ENCODE measurements at regions not wholly inside any gene's neighbourhood (a gene's known extent, or its start where the extent isn't known, plus 50 kb on each side); places are given as distances from the start of the nearest gene placed in this dataset.

- Histone ChIP-seq H3K36me3 (ENCODE audit: insufficient read depth in 1 of 2, low read depth in 1 of 2) (no peaks in the 10 kb centered on the region), H3K4me1 (no peaks in the 10 kb centered on the region), H3K9me3 (no peaks in the 10 kb centered on the region), H3K4me3 (no peak overlapping the region), H3K27me3 (ENCODE audit: insufficient read depth in 3 of 3, low read length in 2 of 3) (peaks cover 0 to 2% (median 0%) of the 10 kb centered on the region in 3 donors), H3K27ac (no peak overlapping the region)
- DNase-seq = no peak
- intact Hi-C loops (cut with DNase I) = no loop called here
- no peak for TF ChIP-seq CTCF (IDR thresholded peaks at IDR 0.05)
- ATAC-seq = no peak
Observed at GRCh38 chr20:47999166-47999565, 213.9 kb upstream of the SULF2 start.

GRCh38 chr20:47998736-47999135 lies 213.5 kb upstream of the SULF2 start:
- no peaks in the 10 kb centered on the region for H3K4me1 ChIP-seq
- DNase-seq (no peak), ATAC-seq (no peak)
- intact Hi-C loops (cut with DNase I) = no loop called here
- no peaks in the 10 kb centered on the region for H3K9me3 ChIP-seq
- no peaks in the 10 kb centered on the region for H3K36me3 ChIP-seq (ENCODE audit: insufficient read depth in 1 of 2, low read depth in 1 of 2)
- no peak overlapping the region for H3K27ac ChIP-seq
- H3K4me3 ChIP-seq = no peak overlapping the region
- WGBS, 3 donors = 77 to 85% (median 81%) methylated on average over 5 of the region's 5 CpGs
- peaks cover 0 to 2% (median 0%) of the 10 kb centered on the region in 3 donors for H3K27me3 ChIP-seq (ENCODE audit: insufficient read depth in 3 of 3, low read length in 2 of 3)
- TF ChIP-seq CTCF (IDR thresholded peaks at IDR 0.05) = no peak

- ATAC-seq (no peak), DNase-seq (no peak)
- no peak overlapping the region for H3K27ac ChIP-seq
- H3K4me1 ChIP-seq = no peaks in the 10 kb centered on the region
- H3K4me3 ChIP-seq = no peak overlapping the region
- intact Hi-C loops (cut with DNase I) = no loop called here
- H3K27me3 ChIP-seq (ENCODE audit: insufficient read depth in 3 of 3, low read length in 2 of 3) = peaks cover 0 to 2% (median 0%) of the 10 kb centered on the region in 3 donors
- no peak for TF ChIP-seq CTCF (IDR thresholded peaks at IDR 0.05)
- WGBS, 3 donors = 64 to 70% (median 69%) methylated on average over 6 of the region's 6 CpGs
- H3K36me3 ChIP-seq (ENCODE audit: insufficient read depth in 1 of 2, low read depth in 1 of 2) = no peaks in the 10 kb centered on the region
- H3K9me3 ChIP-seq = peaks cover 4% of the 10 kb centered on the region
Observed at GRCh38 chr20:47995661-47996060, 210.4 kb upstream of the SULF2 start.

DNA sequence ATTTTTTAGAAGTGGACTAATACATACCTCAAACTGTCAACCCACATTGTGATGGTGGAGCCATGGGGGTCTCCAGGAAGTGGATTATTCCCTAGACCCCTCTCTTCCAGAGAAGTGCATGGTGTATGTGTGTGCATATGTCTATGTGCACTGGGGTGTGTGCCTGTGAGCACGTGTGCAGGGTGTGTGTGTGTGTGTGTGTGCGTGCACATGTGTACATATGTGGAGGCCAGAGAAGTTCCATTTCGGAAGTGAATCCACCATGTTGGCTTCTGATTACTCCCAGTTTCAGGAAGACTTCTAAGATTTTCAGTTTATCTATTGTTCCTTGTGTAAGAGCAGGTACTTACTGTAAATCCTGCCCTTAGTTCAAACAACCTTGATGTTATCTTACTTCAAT lies 208.5 kb upstream of the SULF2 start:
- Histone ChIP-seq H3K4me3 (no peak overlapping the region), H3K27me3 (ENCODE audit: insufficient read depth in 3 of 3, low read length in 2 of 3) (peaks cover 0 to 2% (median 0%) of the 10 kb centered on the region in 3 donors), H3K27ac (no peak overlapping the region), H3K9me3 (peaks cover 4% of the 10 kb centered on the region), H3K36me3 (ENCODE audit: insufficient read depth in 1 of 2, low read depth in 1 of 2) (no peaks in the 10 kb centered on the region), H3K4me1 (no peaks in the 10 kb centered on the region)
- ATAC-seq (no peak), DNase-seq (no peak)
- intact Hi-C loops (cut with DNase I) = no loop called here
- no peak for TF ChIP-seq CTCF (IDR thresholded peaks at IDR 0.05)
- WGBS, 3 donors = 91 to 93% (median 92%) methylated on average over 3 of the region's 3 CpGs

- TF ChIP-seq CTCF (IDR thresholded peaks at IDR 0.05) = no peak
- H3K4me1 ChIP-seq = no peaks in the 10 kb centered on the region
- H3K27ac ChIP-seq = no peak overlapping the region
- H3K36me3 ChIP-seq (ENCODE audit: insufficient read depth in 1 of 2, low read depth in 1 of 2) = no peaks in the 10 kb centered on the region
- intact Hi-C loops (cut with DNase I) = no loop called here
- 84 to 91% (median 88%) methylated on average over 9 of the region's 9 CpGs for WGBS, 3 donors
- no peak for DNase-seq
- H3K27me3 ChIP-seq (ENCODE audit: insufficient read depth in 3 of 3, low read length in 2 of 3) = peaks cover 0 to 2% (median 0%) of the 10 kb centered on the region in 3 donors
- no peak overlapping the region for H3K4me3 ChIP-seq
- H3K9me3 ChIP-seq = peaks cover 4% of the 10 kb centered on the region
- ATAC-seq = no peak
Observed at GRCh38 chr20:47993035-47993755, 207.9 kb upstream of the SULF2 start.
